ENCODE measurements at regions not wholly inside any gene's neighbourhood (a gene's known extent, or its start where the extent isn't known, plus 50 kb on each side); places are given as distances from the start of the nearest gene placed in this dataset.

GRCh38 chr18:40782453-40783130, 1172.4 kb upstream of the PIK3C3 start:
- Histone ChIP-seq H3K4me3 (ENCODE audit: low read length) (no peak overlapping the region), H3K36me3 (ENCODE audit: insufficient read depth, low read length) (no peaks in the 10 kb centered on the region), H3K27me3 (ENCODE audit: insufficient read depth, low read length) (no peaks in the 10 kb centered on the region), H3K27ac (ENCODE audit: low read depth, low read length) (no peak overlapping the region), H3K9me3 (ENCODE audit: insufficient read depth, low read depth, low read length) (no peaks in the 10 kb centered on the region), H3K9ac (ENCODE audit: low read depth, low read length) (no peak overlapping the region), H3K4me1 (ENCODE audit: insufficient read depth, low read length) (no peaks in the 10 kb centered on the region)
- WGBS, result 88% methylated on average over 3 of the region's 3 CpGs

GRCh38 chr18:40769786-40770185, 1185.2 kb upstream of the PIK3C3 start:
- Histone ChIP-seq H3K9ac (ENCODE audit: low read depth, low read length) (no peak overlapping the region), H3K4me3 (ENCODE audit: low read length) (no peak overlapping the region), H3K27me3 (ENCODE audit: insufficient read depth, low read length) (no peaks in the 10 kb centered on the region), H3K36me3 (ENCODE audit: insufficient read depth, low read length) (no peaks in the 10 kb centered on the region), H3K9me3 (ENCODE audit: insufficient read depth, low read depth, low read length) (no peaks in the 10 kb centered on the region), H3K4me1 (ENCODE audit: insufficient read depth, low read length) (no peaks in the 10 kb centered on the region), H3K27ac (ENCODE audit: low read depth, low read length) (no peak overlapping the region)
- WGBS, result 100% methylated on average over 2 of the region's 2 CpGs

- Histone ChIP-seq H3K4me3 (ENCODE audit: low read length) (no peak overlapping the region), H3K9me3 (ENCODE audit: insufficient read depth, low read depth, low read length) (no peaks in the 10 kb centered on the region), H3K27me3 (ENCODE audit: insufficient read depth, low read length) (no peaks in the 10 kb centered on the region), H3K9ac (ENCODE audit: low read depth, low read length) (no peak overlapping the region), H3K27ac (ENCODE audit: low read depth, low read length) (no peak overlapping the region), H3K36me3 (ENCODE audit: insufficient read depth, low read length) (no peaks in the 10 kb centered on the region), H3K4me1 (ENCODE audit: insufficient read depth, low read length) (no peaks in the 10 kb centered on the region)
- 91% methylated on average over 6 of the region's 6 CpGs for WGBS
These were observed 1194.8 kb upstream of the PIK3C3 start for GRCh38 chr18:40760251-40760650.

- no peaks in the 10 kb centered on the region for H3K4me1 ChIP-seq (ENCODE audit: insufficient read depth, low read length)
- WGBS, result 87% methylated on average over 1 of the region's 1 CpG
These were observed 1200.6 kb upstream of the PIK3C3 start for GRCh38 chr18:40754477-40754876.

GRCh38 chr18:40752316-40752715, 1202.7 kb upstream of the PIK3C3 start:
- Histone ChIP-seq H3K9ac (ENCODE audit: low read depth, low read length) (no peak overlapping the region), H3K27ac (ENCODE audit: low read depth, low read length) (no peak overlapping the region), H3K27me3 (ENCODE audit: insufficient read depth, low read length) (no peaks in the 10 kb centered on the region), H3K4me3 (ENCODE audit: low read length) (no peak overlapping the region), H3K4me1 (ENCODE audit: insufficient read depth, low read length) (no peaks in the 10 kb centered on the region), H3K36me3 (ENCODE audit: insufficient read depth, low read length) (no peaks in the 10 kb centered on the region), H3K9me3 (ENCODE audit: insufficient read depth, low read depth, low read length) (no peaks in the 10 kb centered on the region)
- WGBS, result 91% methylated on average over 4 of the region's 4 CpGs

More at GRCh38 chr18:40754477-40754876, 1200.6 kb upstream of the PIK3C3 start:
- Histone ChIP-seq H3K9ac (ENCODE audit: low read depth, low read length) (no peak overlapping the region), H3K27ac (ENCODE audit: low read depth, low read length) (no peak overlapping the region), H3K4me3 (ENCODE audit: low read length) (no peak overlapping the region), H3K36me3 (ENCODE audit: insufficient read depth, low read length) (no peaks in the 10 kb centered on the region), H3K9me3 (ENCODE audit: insufficient read depth, low read depth, low read length) (no peaks in the 10 kb centered on the region), H3K27me3 (ENCODE audit: insufficient read depth, low read length) (no peaks in the 10 kb centered on the region)

GRCh38 chr18:40751186-40751585, 1203.8 kb upstream of the PIK3C3 start:
- no peak overlapping the region for H3K4me3 ChIP-seq (ENCODE audit: low read length)
- H3K9ac ChIP-seq (ENCODE audit: low read depth, low read length), result no peak overlapping the region
- no peaks in the 10 kb centered on the region for H3K4me1 ChIP-seq (ENCODE audit: insufficient read depth, low read length)
- no peak overlapping the region for H3K27ac ChIP-seq (ENCODE audit: low read depth, low read length)
- no peaks in the 10 kb centered on the region for H3K36me3 ChIP-seq (ENCODE audit: insufficient read depth, low read length)
- H3K9me3 ChIP-seq (ENCODE audit: insufficient read depth, low read depth, low read length), result no peaks in the 10 kb centered on the region
- 96% methylated on average over 2 of the region's 2 CpGs for WGBS
- no peaks in the 10 kb centered on the region for H3K27me3 ChIP-seq (ENCODE audit: insufficient read depth, low read length)

GRCh38 chr18:40739029-40739428, 1216.0 kb upstream of the PIK3C3 start:
- Histone ChIP-seq H3K9me3 (ENCODE audit: insufficient read depth, low read depth, low read length) (no peaks in the 10 kb centered on the region), H3K9ac (ENCODE audit: low read depth, low read length) (no peak overlapping the region), H3K27me3 (ENCODE audit: insufficient read depth, low read length) (no peaks in the 10 kb centered on the region), H3K27ac (ENCODE audit: low read depth, low read length) (no peak overlapping the region), H3K4me3 (ENCODE audit: low read length) (no peak overlapping the region), H3K36me3 (ENCODE audit: insufficient read depth, low read length) (no peaks in the 10 kb centered on the region), H3K4me1 (ENCODE audit: insufficient read depth, low read length) (0 out of 2 replicates have a peak, but pooled peaks cover 4% of the 10 kb centered on the region)
- WGBS, result 95% methylated on average over 1 of the region's 1 CpG

GRCh38 chr18:40738321-40738880, 1216.6 kb upstream of the PIK3C3 start:
- H3K9me3 ChIP-seq (ENCODE audit: insufficient read depth, low read depth, low read length), result no peaks in the 10 kb centered on the region
- 95% methylated on average over 4 of the region's 4 CpGs for WGBS
- H3K27ac ChIP-seq (ENCODE audit: low read depth, low read length), result no peak overlapping the region
- H3K27me3 ChIP-seq (ENCODE audit: insufficient read depth, low read length), result no peaks in the 10 kb centered on the region
- 0 out of 2 replicates have a peak, but pooled peaks cover 4% of the 10 kb centered on the region for H3K4me1 ChIP-seq (ENCODE audit: insufficient read depth, low read length)
- H3K36me3 ChIP-seq (ENCODE audit: insufficient read depth, low read length), result no peaks in the 10 kb centered on the region
- no peak overlapping the region for H3K4me3 ChIP-seq (ENCODE audit: low read length)
- H3K9ac ChIP-seq (ENCODE audit: low read depth, low read length), result no peak overlapping the region

- no peaks in the 10 kb centered on the region for H3K9me3 ChIP-seq (ENCODE audit: insufficient read depth, low read depth, low read length)
- no peak overlapping the region for H3K4me3 ChIP-seq (ENCODE audit: low read length)
- H3K4me1 ChIP-seq (ENCODE audit: insufficient read depth, low read length), result peaks cover 5% of the 10 kb centered on the region; the same call in 1 of the 2 replicates
- no peak overlapping the region for H3K9ac ChIP-seq (ENCODE audit: low read depth, low read length)
- no peak overlapping the region for H3K27ac ChIP-seq (ENCODE audit: low read depth, low read length)
- no peaks in the 10 kb centered on the region for H3K36me3 ChIP-seq (ENCODE audit: insufficient read depth, low read length)
- H3K27me3 ChIP-seq (ENCODE audit: insufficient read depth, low read length), result no peaks in the 10 kb centered on the region
These were observed 1246.3 kb upstream of the PIK3C3 start for GRCh38 chr18:40708726-40709125.

- Histone ChIP-seq H3K36me3 (ENCODE audit: insufficient read depth, low read length) (no peaks in the 10 kb centered on the region), H3K4me1 (ENCODE audit: insufficient read depth, low read length) (peaks cover 5% of the 10 kb centered on the region; the same call in 1 of the 2 replicates), H3K4me3 (ENCODE audit: low read length) (no peak overlapping the region), H3K27ac (ENCODE audit: low read depth, low read length) (no peak overlapping the region), H3K9me3 (ENCODE audit: insufficient read depth, low read depth, low read length) (no peaks in the 10 kb centered on the region), H3K27me3 (ENCODE audit: insufficient read depth, low read length) (no peaks in the 10 kb centered on the region), H3K9ac (ENCODE audit: low read depth, low read length) (no peak overlapping the region)
- WGBS, result 94% methylated on average over 1 of the region's 1 CpG
These were observed 1247.2 kb upstream of the PIK3C3 start for GRCh38 chr18:40707797-40708196.

GRCh38 chr18:40698129-40698528, 1256.9 kb upstream of the PIK3C3 start:
- Histone ChIP-seq H3K4me1 (ENCODE audit: insufficient read depth, low read length) (no peaks in the 10 kb centered on the region), H3K27ac (ENCODE audit: low read depth, low read length) (no peak overlapping the region), H3K27me3 (ENCODE audit: insufficient read depth, low read length) (no peaks in the 10 kb centered on the region), H3K4me3 (ENCODE audit: low read length) (no peak overlapping the region), H3K9me3 (ENCODE audit: insufficient read depth, low read depth, low read length) (peaks cover 15% of the 10 kb centered on the region), H3K36me3 (ENCODE audit: insufficient read depth, low read length) (no peaks in the 10 kb centered on the region), H3K9ac (ENCODE audit: low read depth, low read length) (no peak overlapping the region)
